HG03196 (cell line): ENCODE measurements at regions not wholly inside any gene's neighbourhood (a gene's known extent, or its start where the extent isn't known, plus 50 kb on each side); places are given as distances from the start of the nearest gene placed in this dataset.
A peak's percentile ranks its signal among the peaks of the same experiment; 100 is the strongest.
"Not testable (repeated sequence)": the region's sequence is repeated elsewhere in the genome, so short reads cannot be mapped to it uniquely, and the experiment has no call there.

Experiments
- ATAC-seq: cut with Tn5 transposase; IDR thresholded peaks from one replicate; pipeline ENCODE4 v1.9.1; 2021; ENCODE audit not compliant: unreplicated experiment

- ATAC-seq: no peak
Observed at GRCh38 chr7:65722361-65722792, 150.5 kb upstream of the VKORC1L1 start.

GRCh38 chr7:65727182-65727581 is 145.7 kb upstream of the VKORC1L1 start:
- not testable (repeated sequence) for ATAC-seq

GRCh38 chr7:65731129-65731528 is 141.7 kb upstream of the VKORC1L1 start:
- ATAC-seq: no peak

- no peak for ATAC-seq
Observed at GRCh38 chr7:65731562-65732035, 141.3 kb upstream of the VKORC1L1 start.

GRCh38 chr7:65744406-65744805 is 128.5 kb upstream of the VKORC1L1 start:
- no peak for ATAC-seq

- ATAC-seq: no peak
Observed at GRCh38 chr7:65746398-65746669, 126.5 kb upstream of the VKORC1L1 start.

GRCh38 chr7:65749039-65749438 is 123.8 kb upstream of the VKORC1L1 start:
- ATAC-seq: no peak

GRCh38 chr7:65749518-65749917 is 123.4 kb upstream of the VKORC1L1 start:
- no peak for ATAC-seq

- peak; percentile 98 for ATAC-seq
Observed at GRCh38 chr7:65750511-65751344, 122.1 kb upstream of the VKORC1L1 start.

GRCh38 chr7:65754070-65754469 is 118.8 kb upstream of the VKORC1L1 start:
- ATAC-seq: not testable (repeated sequence)

GRCh38 chr7:65758991-65759390 is 113.9 kb upstream of the VKORC1L1 start:
- ATAC-seq: not testable (repeated sequence)

GRCh38 chr7:65762712-65763111 is 110.2 kb upstream of the VKORC1L1 start:
- not testable (repeated sequence) for ATAC-seq

GRCh38 chr7:65763114-65763513 is 109.8 kb upstream of the VKORC1L1 start:
- ATAC-seq: not testable (repeated sequence)

- ATAC-seq: peak; percentile 98
Observed at GRCh38 chr7:65770473-65771225, 102.2 kb upstream of the VKORC1L1 start.

GRCh38 chr7:65771226-65771569 is 101.7 kb upstream of the VKORC1L1 start:
- not testable (repeated sequence) for ATAC-seq

GRCh38 chr7:65776677-65777076 is 96.2 kb upstream of the VKORC1L1 start:
- not testable (repeated sequence) for ATAC-seq

GRCh38 chr7:65789943-65790342 is 82.9 kb upstream of the VKORC1L1 start:
- not testable (repeated sequence) for ATAC-seq

- not testable (repeated sequence) for ATAC-seq
Observed at GRCh38 chr7:65791788-65792187, 81.1 kb upstream of the VKORC1L1 start.

- ATAC-seq: not testable (repeated sequence)
Observed at GRCh38 chr7:65792726-65793125, 80.1 kb upstream of the VKORC1L1 start.

- not testable (repeated sequence) for ATAC-seq
Observed at GRCh38 chr7:65794671-65795391, 78.0 kb upstream of the VKORC1L1 start.

GRCh38 chr7:65795392-65795716 is 77.5 kb upstream of the VKORC1L1 start:
- not testable (repeated sequence) for ATAC-seq

GRCh38 chr7:65796205-65796604 is 76.7 kb upstream of the VKORC1L1 start:
- ATAC-seq: no peak
